NCI-H748 (cell line): ENCODE measurements at regions not wholly inside any gene's neighbourhood (a gene's known extent, or its start where the extent isn't known, plus 50 kb on each side); places are given as distances from the start of the nearest gene placed in this dataset.

Source experiments
- DNase-seq: peaks from one replicate; lab custom pipeline; 2025; ENCODE audit not compliant: unreplicated experiment; lab: John Stamatoyannopoulos, UW

DNA sequence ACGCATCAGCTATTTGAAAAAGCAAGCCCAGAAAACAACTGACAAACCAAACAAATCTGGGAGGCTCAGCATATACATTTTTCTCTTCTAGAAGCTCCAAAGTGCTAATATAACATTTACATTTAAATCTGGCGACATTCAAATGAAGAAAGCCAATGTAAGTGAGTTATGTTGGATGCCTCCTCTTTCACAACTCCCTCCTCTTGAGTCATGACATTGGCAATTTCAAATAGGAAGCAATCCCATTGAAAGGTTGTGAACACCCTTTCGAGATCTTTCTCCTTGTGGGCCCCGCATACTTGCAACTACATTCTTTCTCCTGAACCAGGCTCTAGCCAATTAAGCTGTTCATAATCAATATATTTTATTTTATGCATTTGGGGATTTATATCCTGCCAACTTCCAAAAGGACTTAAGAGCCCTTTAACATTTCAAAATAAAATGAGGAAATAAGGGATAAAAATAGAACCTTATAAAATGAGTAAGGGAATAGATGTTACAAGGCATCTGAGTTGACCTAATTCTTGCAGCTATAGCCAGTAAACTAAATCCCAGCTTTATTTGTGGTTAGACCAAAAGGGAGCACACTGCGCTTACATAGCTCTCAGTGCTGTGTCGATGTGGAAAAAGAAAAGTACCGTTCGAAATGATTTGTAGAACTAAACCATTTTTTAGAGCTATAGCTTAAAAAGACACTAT is 129.5 kb upstream of the SESN3 start:
- no peak for DNase-seq

DNA sequence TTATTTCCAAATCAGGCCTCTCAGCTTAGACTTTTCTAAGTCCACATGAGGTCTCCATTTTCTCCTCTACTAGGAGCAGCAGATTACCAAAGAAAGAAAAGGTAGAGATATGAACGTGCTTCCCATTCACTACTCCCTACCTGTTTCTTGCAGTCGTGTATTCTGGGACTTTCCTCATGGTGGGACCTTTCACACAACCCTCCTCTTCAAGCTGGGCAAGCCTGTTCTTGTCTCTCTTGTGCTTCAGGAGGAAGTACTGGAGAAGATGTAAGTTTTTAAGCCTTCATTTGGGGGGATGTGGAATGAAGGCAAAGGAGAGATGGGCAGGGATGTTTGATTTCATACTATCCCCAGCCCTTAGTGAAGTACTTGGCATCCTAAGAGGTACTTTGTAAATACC is 128.8 kb upstream of the SESN3 start:
- DNase-seq = no peak

DNA sequence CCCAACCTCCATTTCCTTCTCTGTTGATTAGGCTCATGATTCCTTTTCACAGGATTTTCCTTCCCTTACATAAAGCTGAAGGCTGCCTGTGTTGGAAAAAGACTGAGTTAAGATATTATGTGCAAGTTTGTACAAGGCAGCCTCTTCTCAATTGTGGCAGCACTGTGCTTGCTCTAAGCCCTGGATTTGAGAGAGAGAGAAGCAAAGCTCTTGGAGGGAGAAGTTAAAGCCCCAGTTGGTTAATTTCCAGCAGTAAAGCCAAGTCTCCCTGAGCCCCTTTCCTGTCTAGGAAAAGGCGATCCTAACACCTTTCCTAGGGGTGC is 128.3 kb upstream of the SESN3 start:
- no peak for DNase-seq

DNA sequence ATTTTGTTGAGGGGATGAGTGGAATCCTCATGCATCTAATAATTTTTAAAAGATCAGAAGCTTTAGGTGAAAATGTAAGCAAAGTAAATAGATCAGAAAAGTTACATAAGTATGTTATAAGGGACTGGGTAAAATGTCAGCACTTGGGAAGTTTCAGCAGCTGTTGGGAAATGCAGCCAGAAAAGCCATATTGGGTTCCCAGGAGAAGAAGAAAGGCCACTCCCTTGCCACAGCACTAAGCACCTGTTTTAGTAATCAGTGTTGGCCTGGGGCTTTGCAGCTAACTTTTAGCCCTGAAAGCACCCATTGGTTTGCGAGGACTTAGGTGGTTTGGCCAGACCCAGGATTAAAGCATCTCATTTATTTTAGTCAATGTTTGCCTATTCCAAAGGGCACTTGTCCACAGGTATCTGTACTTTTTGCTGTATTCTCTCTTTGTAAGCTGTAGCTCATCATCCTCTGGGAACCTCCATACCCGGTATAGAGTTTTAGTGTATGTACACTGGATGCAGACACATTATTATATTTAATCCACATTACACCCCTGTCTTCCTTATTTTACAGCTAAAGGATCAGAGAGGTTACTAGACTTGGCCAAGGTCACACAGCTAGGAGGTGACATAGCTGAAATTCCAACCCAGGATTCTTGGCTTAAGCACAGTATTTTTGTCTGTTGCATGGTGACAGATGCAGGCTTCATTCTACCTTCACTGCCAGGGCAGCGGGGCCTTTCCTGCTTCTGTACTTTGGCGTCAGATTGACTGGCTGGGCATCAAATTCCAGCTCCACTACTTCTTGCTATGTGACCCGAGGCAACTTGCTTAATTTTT is 127.7 kb upstream of the SESN3 start:
- DNase-seq = no peak

DNA sequence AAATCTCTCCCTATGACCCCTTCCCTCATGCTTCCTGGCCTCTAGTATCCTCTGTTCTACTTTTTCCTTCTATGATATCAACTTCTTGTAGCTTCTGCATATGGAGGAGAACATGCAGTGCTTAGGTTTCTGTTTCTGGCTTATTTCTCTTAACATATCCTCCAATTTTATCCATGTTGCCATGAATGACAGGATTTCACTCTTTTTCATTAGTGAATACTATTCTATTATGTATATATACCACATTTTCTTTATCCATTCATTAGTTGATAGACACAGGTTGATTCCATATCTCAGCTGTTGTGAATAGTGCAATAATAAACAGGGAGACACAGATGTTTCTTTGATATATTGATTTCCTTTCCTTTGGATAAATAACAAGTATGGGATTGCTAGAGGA is 123.3 kb upstream of the SESN3 start:
- DNase-seq = no peak

DNA sequence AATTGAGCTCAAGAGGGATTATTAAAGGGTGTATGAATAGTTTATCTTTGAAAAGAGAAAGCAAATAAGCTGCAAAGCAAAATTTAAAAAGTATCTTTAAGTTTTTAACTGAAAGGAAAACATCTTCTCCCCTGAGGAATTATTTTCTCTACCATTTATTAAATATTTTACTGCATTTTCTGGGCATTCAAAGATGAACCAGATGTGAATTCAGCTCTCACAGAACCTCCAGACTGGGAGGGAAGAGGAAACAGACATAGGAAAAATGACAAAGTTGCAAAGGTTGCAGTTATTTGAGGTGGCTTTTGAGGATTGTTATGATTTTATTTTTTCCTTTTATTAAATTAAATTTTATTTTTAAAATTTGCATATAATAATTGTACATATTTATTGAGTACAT is 122.7 kb upstream of the SESN3 start:
- no peak for DNase-seq

DNA sequence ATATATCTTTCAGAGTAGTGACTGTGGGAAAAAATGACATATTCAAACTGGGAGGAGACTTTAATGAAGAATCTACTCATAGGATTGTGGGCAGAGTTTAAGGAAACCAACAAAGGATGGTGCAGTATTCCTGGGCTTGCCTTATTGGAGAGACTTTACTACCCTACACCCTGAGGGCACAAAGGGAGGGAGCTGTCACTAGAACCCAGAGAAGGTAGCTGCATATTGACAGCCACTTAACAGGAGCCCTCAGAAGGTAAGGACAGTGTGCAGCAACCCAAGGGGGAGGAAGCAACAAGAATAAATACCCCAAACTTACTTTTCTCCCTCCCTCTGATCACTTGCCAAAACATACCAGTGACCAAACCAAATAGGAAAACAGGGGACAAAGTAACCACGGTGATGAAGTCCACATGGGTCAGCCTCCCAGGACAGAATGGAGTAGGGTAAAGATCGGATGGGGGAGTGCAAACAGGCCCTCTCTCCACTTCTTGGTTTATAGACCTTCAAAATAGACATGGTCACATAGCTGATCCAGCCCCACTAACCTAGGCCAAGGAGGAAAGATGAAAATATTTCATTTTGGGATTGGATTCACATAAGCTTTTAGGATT is 121.8 kb upstream of the SESN3 start:
- DNase-seq = no peak

DNA sequence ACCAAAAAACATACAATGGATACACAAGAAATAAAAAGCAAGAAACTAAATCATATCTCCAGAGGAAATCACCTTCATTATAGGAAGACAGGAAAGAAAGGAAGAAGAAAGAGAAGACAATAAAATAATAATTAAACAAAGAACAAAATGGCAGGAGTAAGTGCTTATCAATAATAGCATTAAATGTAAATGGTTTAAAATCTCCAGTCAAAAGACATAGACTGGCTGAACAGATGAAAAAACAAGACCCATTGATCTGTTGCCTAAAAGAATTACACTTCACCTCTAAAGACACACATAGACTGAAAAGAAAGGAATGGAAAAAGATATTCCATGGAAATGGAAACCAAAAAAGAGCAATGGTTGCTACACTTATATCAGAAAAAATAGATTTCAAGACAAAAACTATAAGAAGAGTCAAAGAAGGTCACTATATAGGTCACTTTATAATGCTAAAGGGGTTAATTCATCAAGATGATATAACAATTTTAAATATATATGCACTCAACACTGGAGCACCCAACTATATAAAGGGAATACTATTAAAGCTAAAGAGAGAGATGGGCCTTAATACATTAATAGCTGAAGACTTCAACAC is 118.4 kb upstream of the SESN3 start:
- no peak for DNase-seq

DNA sequence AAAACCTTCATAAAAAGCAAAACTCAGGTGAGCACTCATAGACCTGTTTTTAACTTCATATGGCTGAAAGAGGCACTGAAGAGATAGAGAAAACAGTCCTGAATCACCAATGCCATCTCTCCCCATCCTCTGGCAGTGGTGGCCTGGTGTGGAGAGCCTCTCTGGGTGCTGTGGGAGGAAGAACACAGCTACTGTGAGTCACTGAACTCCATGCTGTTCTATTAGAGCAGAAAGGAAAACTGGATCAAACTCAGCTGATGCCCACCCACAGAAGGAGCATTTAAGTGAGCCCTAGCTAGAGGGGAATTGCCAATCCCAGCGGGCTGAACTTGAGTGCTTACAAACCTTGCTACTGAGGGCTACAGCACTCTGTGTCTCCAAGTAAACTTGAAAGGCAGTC is 115.3 kb upstream of the SESN3 start:
- DNase-seq = no peak

DNA sequence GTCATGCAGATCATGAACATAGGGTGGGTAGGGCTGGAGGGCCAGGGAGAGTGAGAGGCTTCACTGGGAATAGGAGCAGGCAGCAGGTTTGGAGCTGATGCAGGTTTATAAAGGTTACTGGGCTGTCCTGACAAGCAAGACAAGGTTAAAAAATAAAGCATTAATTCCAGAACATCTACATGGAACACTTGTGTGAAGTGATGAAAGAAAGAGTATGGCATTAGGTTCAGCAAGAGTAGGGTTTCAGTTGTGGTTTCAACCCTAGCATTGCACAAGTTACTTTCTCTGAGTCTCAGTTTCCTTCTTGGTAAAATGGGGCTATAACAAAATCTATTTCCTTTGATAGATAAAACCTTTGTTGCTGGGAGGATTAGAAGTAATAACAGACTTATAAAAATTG is 114.6 kb upstream of the SESN3 start:
- no peak for DNase-seq

DNA sequence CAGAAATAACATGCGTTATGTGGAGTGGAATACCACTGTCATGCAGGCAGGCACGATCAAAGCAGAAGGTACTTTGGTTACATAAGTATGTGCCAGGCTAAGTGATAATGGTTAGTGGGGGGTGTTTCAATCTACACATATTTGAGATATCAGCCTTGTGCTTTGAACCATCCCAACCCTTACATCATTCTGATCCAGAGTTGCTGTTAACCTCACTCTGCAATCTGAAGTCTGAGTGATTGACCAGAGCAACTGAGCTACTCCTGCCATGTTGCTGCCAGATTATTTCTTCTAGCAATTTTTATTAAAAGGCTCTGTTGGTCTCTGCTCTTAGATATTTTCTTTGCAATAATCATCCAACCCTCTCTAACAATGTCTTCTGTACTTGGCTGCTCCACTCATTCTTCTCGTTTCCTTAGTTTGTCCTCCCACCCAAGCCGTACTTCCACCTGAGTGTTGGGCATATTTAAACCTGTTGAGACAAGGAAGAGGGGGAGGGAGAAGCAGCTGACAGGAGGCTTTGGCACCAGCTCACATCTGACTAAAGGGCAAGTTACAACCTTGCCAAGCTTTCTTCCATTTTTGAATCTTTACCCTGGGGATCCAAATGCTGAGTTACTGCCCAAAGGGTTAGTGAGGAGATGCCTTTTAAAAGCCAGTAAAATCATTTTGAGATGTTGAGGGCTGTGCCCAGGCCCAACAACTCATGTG is 114.1 kb upstream of the SESN3 start:
- no peak for DNase-seq

DNA sequence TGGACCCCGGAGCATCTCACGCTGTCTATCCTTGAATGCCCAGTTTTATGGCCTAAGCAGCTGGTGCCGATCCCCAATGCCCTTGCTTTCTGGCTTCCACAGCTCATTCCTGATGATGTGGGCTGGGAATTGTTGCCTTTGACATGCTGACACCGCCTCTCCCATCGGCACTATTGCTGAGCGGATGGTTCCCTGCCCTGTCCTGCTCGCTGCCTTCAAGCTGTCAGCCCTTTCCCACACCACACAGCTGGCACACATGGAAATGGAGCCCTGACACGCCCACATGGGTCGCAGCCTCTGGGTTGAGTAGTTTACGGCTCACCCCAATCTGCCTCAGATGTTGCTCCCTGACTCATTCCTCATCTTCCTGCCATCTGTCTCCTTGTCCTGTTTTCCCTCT is 110.2 kb upstream of the SESN3 start:
- DNase-seq = no peak

DNA sequence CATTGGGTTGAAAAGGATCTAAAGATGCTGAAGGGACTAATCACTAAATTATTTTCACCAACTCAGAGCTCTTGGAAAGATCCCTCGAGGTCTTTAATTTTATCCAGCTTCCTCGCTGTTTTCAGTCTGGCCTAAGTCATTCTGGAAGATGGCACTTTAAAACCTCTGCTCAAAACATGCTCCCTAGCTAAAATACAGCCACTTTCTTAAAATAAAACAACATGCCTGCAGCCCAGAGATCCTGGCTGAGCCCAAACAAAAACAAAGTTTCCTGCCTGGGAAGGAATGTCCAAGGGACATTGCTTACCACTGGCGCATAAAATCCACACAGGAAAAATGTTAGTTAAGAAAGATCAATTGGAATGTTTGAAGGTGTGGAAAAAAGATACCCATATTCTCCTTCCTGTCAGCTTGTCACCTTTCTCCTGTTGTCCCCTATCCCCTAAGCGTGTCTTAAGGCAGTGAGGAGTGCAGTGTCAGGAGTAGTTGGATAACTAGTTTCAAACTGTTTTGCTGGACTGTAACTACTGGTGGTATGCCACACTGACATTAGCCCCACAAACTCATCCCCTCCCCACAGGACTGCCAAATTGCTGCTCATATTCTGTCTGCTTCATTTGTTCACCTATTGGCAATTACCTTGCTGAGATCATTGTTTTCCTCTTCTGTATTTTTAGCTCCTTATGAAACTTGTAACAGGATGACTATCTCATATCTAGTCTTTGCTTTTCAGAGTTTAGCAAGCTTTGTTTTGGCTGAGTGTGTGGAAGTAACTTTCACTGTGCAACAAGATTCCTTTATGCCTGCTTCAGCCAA is 108.3 kb upstream of the SESN3 start:
- DNase-seq = no peak

DNA sequence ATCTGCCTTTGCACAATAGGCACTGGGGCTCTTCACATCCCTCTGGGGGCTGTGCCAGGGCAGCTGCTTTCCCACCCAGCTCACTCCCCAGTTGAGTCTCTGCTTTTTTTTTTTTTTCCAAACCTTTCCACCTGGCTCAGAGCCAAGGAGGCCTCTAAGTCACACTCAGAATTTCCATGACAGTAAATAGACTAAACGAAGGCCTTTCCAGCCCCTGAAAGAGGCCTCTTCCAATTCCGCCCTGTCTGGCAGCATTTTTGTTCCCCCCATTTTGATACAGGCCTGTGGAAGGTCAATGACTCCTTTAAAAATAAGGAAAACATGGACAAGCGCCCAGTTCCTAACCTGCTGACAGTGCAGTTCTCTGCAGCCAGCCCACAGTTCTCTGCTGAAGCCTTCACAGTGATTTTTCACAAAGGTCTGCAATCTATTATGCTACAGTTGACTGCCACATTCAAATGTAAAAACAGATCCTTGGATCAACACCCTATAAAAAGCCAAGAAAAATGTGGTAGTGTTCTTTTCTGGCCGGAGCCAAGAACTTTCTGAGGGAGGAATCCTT is 107.5 kb upstream of the SESN3 start:
- DNase-seq = peak; percentile 47

DNA sequence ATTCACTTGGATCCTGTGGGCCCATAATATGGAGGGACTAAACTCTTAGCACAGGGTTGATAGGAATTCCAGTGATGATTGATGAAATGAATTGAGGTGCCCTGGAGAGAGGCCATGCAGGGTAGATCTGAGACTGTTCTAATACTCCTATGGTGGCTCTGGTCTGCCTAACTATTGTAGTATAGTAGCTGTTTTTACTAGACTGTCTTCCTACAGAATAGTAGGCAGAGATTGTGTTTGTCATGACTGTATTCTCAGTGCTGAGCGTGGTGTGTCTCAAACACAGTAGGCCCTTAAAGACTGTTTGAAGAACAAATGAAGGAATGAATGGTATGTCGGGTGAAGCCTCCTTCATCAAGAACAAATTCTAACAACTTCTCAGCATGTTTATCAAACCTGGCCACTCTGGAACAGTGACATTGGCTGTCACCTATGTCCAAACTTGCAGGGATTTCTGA is 107.0 kb upstream of the SESN3 start:
- DNase-seq = no peak

DNA sequence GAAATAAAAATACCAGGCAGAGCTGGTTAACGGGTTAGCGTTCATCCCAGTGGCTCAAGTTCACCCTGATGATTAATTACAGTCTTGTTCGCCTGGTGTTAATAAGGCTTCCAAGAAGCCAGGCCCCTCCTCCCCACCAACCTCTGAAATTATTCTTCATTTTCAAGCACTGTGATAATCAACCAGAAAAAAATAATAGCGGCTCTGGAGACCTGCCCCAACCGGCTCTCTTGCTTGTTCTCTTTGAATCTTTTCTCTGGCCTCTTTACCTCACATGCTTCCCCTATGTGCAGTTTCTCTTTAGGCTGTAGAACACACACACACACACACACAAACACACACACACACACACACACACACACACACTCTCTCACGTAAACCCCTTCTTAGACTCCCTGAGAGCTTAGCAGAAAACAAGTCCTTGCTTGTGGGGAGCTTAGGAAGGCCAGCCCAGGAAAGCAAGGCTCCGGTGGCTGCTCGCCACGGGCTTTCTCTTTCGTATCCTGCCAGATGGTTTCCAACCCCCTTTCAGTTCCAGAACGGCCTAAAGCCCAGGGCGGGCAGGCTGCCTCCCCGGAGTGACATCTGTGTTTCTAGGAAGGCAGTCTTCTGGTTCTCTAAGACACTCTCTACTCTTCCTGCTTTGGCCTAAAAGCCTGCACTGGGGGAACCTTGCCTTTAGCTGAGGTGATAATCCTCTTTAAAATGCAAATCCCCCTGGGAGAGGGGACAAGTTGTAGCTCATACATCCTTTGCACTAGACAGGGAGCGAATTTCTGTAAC is 106.4 kb upstream of the SESN3 start:
- no peak for DNase-seq

DNA sequence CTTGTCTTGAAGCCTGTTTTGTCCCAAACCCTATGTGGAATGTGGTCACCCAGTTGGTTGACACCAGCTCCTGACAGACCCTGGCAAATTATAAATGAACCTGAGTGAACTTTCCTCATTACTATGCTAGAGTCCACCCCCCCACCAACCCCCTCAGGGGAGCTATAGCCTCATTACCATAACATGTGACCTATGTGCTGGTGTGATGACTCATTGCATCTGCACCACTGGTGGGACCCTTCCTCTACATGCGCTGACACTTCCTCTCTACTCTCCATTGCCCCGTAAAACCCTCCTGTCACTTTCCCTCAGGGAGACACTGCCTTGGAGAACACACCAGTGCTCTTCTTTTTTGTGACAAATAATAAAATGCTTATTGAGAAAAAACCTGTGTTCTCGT is 105.0 kb upstream of the SESN3 start:
- no peak for DNase-seq

DNA sequence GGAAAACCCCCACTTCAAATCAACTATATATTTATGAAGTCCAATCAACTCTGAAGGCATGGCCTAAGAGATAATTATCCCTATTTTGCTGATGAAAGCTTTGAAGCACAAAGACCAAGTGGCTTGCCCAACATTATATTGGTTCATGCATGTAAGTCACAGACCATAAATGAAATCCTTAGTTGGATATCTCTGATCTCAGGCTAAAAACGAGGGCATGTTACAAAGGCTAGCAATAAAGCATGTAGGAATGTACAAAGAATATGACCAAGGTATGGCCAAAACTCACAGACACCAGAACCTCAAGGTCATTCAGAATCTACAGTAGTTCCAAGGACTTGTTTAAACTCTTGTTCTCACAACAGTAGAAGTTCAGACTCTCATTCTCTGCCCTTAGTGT is 100.2 kb upstream of the SESN3 start:
- DNase-seq = no peak

DNA sequence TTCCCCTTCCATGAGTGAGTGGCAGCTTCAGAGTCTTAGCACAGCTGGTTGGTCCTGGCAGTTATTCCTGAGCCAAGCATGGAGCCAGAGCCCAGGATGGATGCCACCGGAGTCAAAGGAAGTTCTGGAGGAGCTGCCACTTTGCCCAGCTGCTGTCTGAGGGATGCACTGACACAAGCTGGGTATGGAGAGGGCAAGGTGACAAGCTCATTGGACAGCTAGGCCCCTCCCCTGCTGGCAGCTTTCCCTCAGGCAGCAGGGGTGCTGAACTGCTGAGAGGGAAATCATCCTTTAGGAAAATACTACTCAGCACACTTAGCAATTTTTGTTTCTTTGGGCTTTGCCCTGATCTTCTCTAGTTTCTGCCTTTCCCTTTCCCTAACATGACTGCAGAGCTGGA is 99.3 kb upstream of the SESN3 start:
- peak; percentile 9 for DNase-seq
